B cell (primary cell): ENCODE measurements at regions not wholly inside any gene's neighbourhood (a gene's known extent, or its start where the extent isn't known, plus 50 kb on each side); places are given as distances from the start of the nearest gene placed in this dataset.

Experiments
- ATAC-seq: fragments of 200-7000 bp; cut with Tn5 transposase; one replicate; pipeline ENCODE4 v1.10.0; 2021; ENCODE audit warnings: low read depth, mild to moderate bottlenecking, moderate number of reproducible peaks, moderate library complexity
- CTCF ChIA-PET: fragments of 350-600 bp; sonication (Branson Sonifier 250); formaldehyde crosslinking; loops from one replicate; lab custom pipeline; 2021; ENCODE audit warnings: antibody characterized with exemption, inconsistent platforms; lab: Charles Lee
- POLR2A ChIA-PET: fragments of 350-600 bp; sonication (Branson Sonifier 250); formaldehyde crosslinking; loops from one replicate; lab custom pipeline; 2021; ENCODE audit warnings: antibody characterized with exemption; lab: Charles Lee
- DNase-seq: peaks from one replicate; pipeline ENCODE4 v3.0.0; 2013
- H2AFZ ChIP-seq: 2 replicates; pipeline ENCODE4 v1.6.1; 2012; ENCODE audit warnings: mild to moderate bottlenecking, low read depth, low read length; ENCODE audit not compliant: insufficient read depth, poor library complexity, severe bottlenecking
- H3K27ac ChIP-seq, 2 donors: 1 replicate in 1 of 2; 2 replicates in 1 of 2; pipeline ENCODE4 v1.5.1; 2012 to 2013; ENCODE audit warnings: low read length in 2 of 2, mild to moderate bottlenecking in 2 of 2, moderate library complexity in 1 of 2
- H3K27me3 ChIP-seq, 4 experiments: fragments of 200-600 bp in 1 of 4; sonication (generic) in 1 of 4; replicated peaks in 1 of 4; 1 replicate in 2 of 4; 2 replicates in 2 of 4; pipeline versions ENCODE4 v1.6.1 to v1.7.0; 2013 to 2016; ENCODE audit warnings: low read length in 3 of 4, mild to moderate bottlenecking in 2 of 4, mixed read lengths in 1 of 4, moderate library complexity in 1 of 4; ENCODE audit not compliant: insufficient read depth in 4 of 4, control insufficient read depth in 3 of 4; ENCODE audit errors: control extremely low read depth in 1 of 4
- H3K36me3 ChIP-seq, 2 experiments: replicated peaks in 1 of 2; 1 replicate in 1 of 2; 2 replicates in 1 of 2; pipeline versions ENCODE4 v1.6.1 to v1.7.1; 2013; ENCODE audit warnings: low read length in 1 of 2; ENCODE audit not compliant: insufficient read depth in 2 of 2, control insufficient read depth in 1 of 2; ENCODE audit errors: control extremely low read depth in 1 of 2, extremely low read depth in 1 of 2
- H3K4me1 ChIP-seq, 2 donors: fragments of 200-600 bp in 1 of 2; sonication (generic) in 1 of 2; 1 replicate in 1 of 2; 2 replicates in 1 of 2; pipeline versions ENCODE4 v1.5.1 to v1.6.1; 2013 to 2017; ENCODE audit warnings: low read length in 2 of 2; ENCODE audit not compliant: control insufficient read depth in 2 of 2, insufficient read depth in 2 of 2
- H3K4me2 ChIP-seq: replicated peaks from 2 replicates; pipeline ENCODE3; 2012; ENCODE audit warnings: mild to moderate bottlenecking, low read depth, low read length; ENCODE audit not compliant: poor library complexity, severe bottlenecking
- H3K4me3 ChIP-seq, 5 experiments: fragments of 200-600 bp in 1 of 5; sonication (generic) in 1 of 5; 1 replicate in 3 of 5; 2 replicates in 2 of 5; pipeline versions ENCODE4 v1.5.1 to v1.7.0; 2011 to 2016; ENCODE audit warnings: low read length in 4 of 5, mild to moderate bottlenecking in 4 of 5, low read depth in 2 of 5, control low read depth in 1 of 5, moderate library complexity in 1 of 5; ENCODE audit not compliant: insufficient read depth in 1 of 5; ENCODE audit errors: control extremely low read depth in 1 of 5, extremely low read depth in 1 of 5
- H3K79me2 ChIP-seq: fragments of 200-600 bp; sonication (generic); one replicate; pipeline ENCODE4 v1.6.0; 2016; ENCODE audit warnings: low read length; ENCODE audit not compliant: control insufficient read depth, insufficient read depth
- H3K9ac ChIP-seq: fragments of 200-600 bp; sonication (generic); 2 replicates; pipeline ENCODE4 v1.6.1; 2017; ENCODE audit warnings: mild to moderate bottlenecking, low read length, moderate library complexity
- H3K9me3 ChIP-seq, 3 donors: one replicate each; pipeline versions ENCODE4 v1.6.1 to v1.7.1; 2013; ENCODE audit warnings: low read length in 2 of 3; ENCODE audit not compliant: control insufficient read depth in 2 of 3, insufficient read depth in 1 of 3; ENCODE audit errors: control extremely low read depth in 1 of 3
- H4K20me1 ChIP-seq: 2 replicates; pipeline ENCODE4 v1.6.0; 2012; ENCODE audit warnings: mild to moderate bottlenecking, low read length; ENCODE audit not compliant: insufficient read depth, control insufficient read depth, poor library complexity, severe bottlenecking
- H3K27ac Mint-ChIP-seq: one replicate; pipeline ENCODE4 v1.8.0; 2021; ENCODE audit warnings: mixed read lengths
- H3K27me3 Mint-ChIP-seq: one replicate; pipeline ENCODE4 v1.8.0; 2021; ENCODE audit warnings: mixed read lengths
- H3K4me1 Mint-ChIP-seq: one replicate; pipeline ENCODE4 v1.8.0; 2021; ENCODE audit warnings: mixed read lengths
- H3K4me3 Mint-ChIP-seq: one replicate; pipeline ENCODE4 v1.8.0; 2021; ENCODE audit warnings: mixed read lengths
- H3K9me3 Mint-ChIP-seq: one replicate; pipeline ENCODE4 v1.8.0; 2022; ENCODE audit warnings: mixed read lengths; ENCODE audit not compliant: insufficient read depth
- EZH2 ChIP-seq: IDR thresholded peaks from 2 replicates; pipeline ENCODE4 v1.6.1; 2012; ENCODE audit warnings: borderline replicate concordance, low read depth, mild to moderate bottlenecking, moderate library complexity, low read length; ENCODE audit not compliant: insufficient read depth, poor library complexity, severe bottlenecking
- WGBS: methylation state at CpG from one replicate; pipeline ENCODE4 v1.1.5; 2013; ENCODE audit warnings: missing lambda C conversion rate; ENCODE audit not compliant: insufficient coverage; 5-methylcytosine and 5-hydroxymethylcytosine counted together
- intact Hi-C: fragments of 100-400 bp; cut with micrococcal nuclease; formaldehyde crosslinking; loops from one replicate; pipeline ENCODE4 v1.10.0; 2022
- TF ChIP-seq, protein P1 (sequence below): fragments of 200-600 bp; IDR thresholded peaks from one replicate; pipeline ENCODE4 v1.8.0; 2022; ENCODE audit warnings: antibody characterized with exemption, mild to moderate bottlenecking

DNA sequence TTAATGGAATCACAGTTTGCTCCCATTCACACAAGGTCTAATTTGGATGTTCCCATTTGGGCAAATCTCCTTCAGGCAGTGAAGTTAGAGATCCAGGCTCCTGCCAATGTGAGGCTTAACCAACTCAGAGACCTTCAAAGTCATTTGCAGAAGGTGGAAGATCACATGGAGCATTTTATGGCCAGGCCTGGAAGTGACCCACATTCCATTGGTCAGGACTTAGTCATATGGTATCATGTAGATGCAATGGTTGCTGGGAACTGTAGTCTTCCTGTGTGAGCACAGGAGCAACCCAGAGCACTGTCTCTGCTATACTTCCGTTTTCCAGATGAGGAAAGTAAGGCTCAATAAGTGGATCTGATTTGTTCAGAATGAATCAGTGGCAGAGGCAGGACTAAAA, 292.7 kb upstream of the SMARCA2 start:
- Histone ChIP-seq H2AFZ (no peak overlapping the region), H3K9ac (no peak overlapping the region), H3K4me2 (no peak overlapping the region), H3K36me3 (no peaks in the 10 kb centered on the region), H3K27me3 (peaks cover 0 to 4% (median 0%) of the 10 kb centered on the region in 4 experiments), H3K79me2 (no peaks in the 10 kb centered on the region), H3K27ac (no peak overlapping the region), H3K4me3 (no peak overlapping the region), H4K20me1 (no peaks in the 10 kb centered on the region), H3K9me3 (no peaks in the 10 kb centered on the region), H3K4me1 (no peaks in the 10 kb centered on the region)
- POLR2A ChIA-PET = no interaction called here
- no peak for DNase-seq
- intact Hi-C loops = no loop called here
- no peak for TF ChIP-seq EZH2
- Mint-ChIP-seq H3K27ac (no peak overlapping the region), H3K4me3 (no peak overlapping the region), H3K27me3 (peaks cover 26% of the 10 kb centered on the region), H3K9me3 (peaks cover 6% of the 10 kb centered on the region), H3K4me1 (no peaks in the 10 kb centered on the region)
- CTCF ChIA-PET = no interaction called here
- WGBS = no CpG with 5 or more reads among the region's 1 CpG
- no peak for ATAC-seq

DNA sequence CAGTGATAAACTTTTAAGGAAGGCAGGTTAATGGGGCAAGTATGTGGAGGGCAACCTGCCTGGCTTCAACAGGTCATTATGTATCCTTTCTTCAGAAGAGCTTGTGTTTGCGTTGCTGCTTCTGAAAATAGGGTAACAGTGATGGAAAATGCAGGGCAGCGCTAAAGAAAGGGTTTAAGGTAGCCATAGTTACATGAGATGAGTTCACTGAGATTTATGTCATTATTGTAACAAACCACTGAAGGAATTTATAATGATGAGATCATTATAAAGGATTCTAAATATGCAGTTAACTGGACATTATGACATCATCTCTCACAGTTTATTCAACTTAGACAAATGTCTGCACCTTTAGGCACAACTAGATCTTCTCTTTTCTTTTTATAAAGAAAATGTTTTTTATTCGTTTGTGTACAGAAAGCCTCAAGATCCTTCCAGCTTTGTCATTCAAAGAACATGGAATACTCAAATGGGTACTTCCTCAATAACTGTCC, 291.6 kb upstream of the SMARCA2 start:
- POLR2A ChIA-PET = no interaction called here
- no peaks in the 10 kb centered on the region for H3K36me3 ChIP-seq
- CTCF ChIA-PET = no interaction called here
- Mint-ChIP-seq H3K27ac (no peak overlapping the region), H3K27me3 (peaks cover 17% of the 10 kb centered on the region), H3K9me3 (peaks cover 3% of the 10 kb centered on the region), H3K4me1 (no peaks in the 10 kb centered on the region), H3K4me3 (no peak overlapping the region)
- H3K4me2 ChIP-seq = no peak overlapping the region
- no peaks in the 10 kb centered on the region for H3K79me2 ChIP-seq
- intact Hi-C loops = no loop called here
- DNase-seq (no peak), ATAC-seq (no peak)
- TF ChIP-seq, protein P1, sequence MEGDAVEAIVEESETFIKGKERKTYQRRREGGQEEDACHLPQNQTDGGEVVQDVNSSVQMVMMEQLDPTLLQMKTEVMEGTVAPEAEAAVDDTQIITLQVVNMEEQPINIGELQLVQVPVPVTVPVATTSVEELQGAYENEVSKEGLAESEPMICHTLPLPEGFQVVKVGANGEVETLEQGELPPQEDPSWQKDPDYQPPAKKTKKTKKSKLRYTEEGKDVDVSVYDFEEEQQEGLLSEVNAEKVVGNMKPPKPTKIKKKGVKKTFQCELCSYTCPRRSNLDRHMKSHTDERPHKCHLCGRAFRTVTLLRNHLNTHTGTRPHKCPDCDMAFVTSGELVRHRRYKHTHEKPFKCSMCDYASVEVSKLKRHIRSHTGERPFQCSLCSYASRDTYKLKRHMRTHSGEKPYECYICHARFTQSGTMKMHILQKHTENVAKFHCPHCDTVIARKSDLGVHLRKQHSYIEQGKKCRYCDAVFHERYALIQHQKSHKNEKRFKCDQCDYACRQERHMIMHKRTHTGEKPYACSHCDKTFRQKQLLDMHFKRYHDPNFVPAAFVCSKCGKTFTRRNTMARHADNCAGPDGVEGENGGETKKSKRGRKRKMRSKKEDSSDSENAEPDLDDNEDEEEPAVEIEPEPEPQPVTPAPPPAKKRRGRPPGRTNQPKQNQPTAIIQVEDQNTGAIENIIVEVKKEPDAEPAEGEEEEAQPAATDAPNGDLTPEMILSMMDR = no peak
- TF ChIP-seq EZH2 = no peak
- H3K4me1 ChIP-seq = no peaks in the 10 kb centered on the region
- no peaks in the 10 kb centered on the region for H3K9me3 ChIP-seq
- no peak overlapping the region for H2AFZ ChIP-seq
- peaks cover 0 to 4% (median 0%) of the 10 kb centered on the region in 4 experiments for H3K27me3 ChIP-seq
- no CpG with 5 or more reads among the region's 3 CpGs for WGBS
- no peak overlapping the region for H3K27ac ChIP-seq
- no peaks in the 10 kb centered on the region for H4K20me1 ChIP-seq
- no peak overlapping the region for H3K9ac ChIP-seq
- no peak overlapping the region for H3K4me3 ChIP-seq
